NCI-H2227 (cell line): ENCODE measurements at regions not wholly inside any gene's neighbourhood (a gene's known extent, or its start where the extent isn't known, plus 50 kb on each side); places are given as distances from the start of the nearest gene placed in this dataset.

ENCODE experiments used
- DNase-seq: peaks from one replicate; lab custom pipeline; 2025; ENCODE audit not compliant: unreplicated experiment; lab: John Stamatoyannopoulos, UW

GRCh38 chr3:64895106-64895990 lies 207.5 kb upstream of the ADAMTS9 start:
- no peak for DNase-seq

GRCh38 chr3:64894006-64894405 lies 206.2 kb upstream of the ADAMTS9 start:
- no peak for DNase-seq

- DNase-seq, result no peak
Observed at GRCh38 chr3:64892671-64893309, 205.0 kb upstream of the ADAMTS9 start.

- DNase-seq, result no peak
Observed at GRCh38 chr3:64891021-64891420, 203.2 kb upstream of the ADAMTS9 start.

- no peak for DNase-seq
Observed at GRCh38 chr3:64890466-64890865, 202.7 kb upstream of the ADAMTS9 start.

- DNase-seq, result no peak
Observed at GRCh38 chr3:64890006-64890405, 202.2 kb upstream of the ADAMTS9 start.

- DNase-seq, result no peak
Observed at GRCh38 chr3:64888840-64889392, 201.1 kb upstream of the ADAMTS9 start.

- no peak for DNase-seq
Observed at GRCh38 chr3:64888165-64888564, 200.4 kb upstream of the ADAMTS9 start.

- DNase-seq, result no peak
Observed at GRCh38 chr3:64885055-64885454, 197.3 kb upstream of the ADAMTS9 start.

- no peak for DNase-seq
Observed at GRCh38 chr3:64884536-64884935, 196.7 kb upstream of the ADAMTS9 start.

- DNase-seq, result no peak
Observed at GRCh38 chr3:64880916-64881315, 193.1 kb upstream of the ADAMTS9 start.

GRCh38 chr3:64878362-64878761 lies 190.6 kb upstream of the ADAMTS9 start:
- DNase-seq, result no peak

- no peak for DNase-seq
Observed at GRCh38 chr3:64873400-64873799, 185.6 kb upstream of the ADAMTS9 start.

GRCh38 chr3:64872345-64872744 lies 184.5 kb upstream of the ADAMTS9 start:
- DNase-seq, result no peak

GRCh38 chr3:64871834-64872249 lies 184.0 kb upstream of the ADAMTS9 start:
- no peak for DNase-seq

GRCh38 chr3:64870876-64871646 lies 183.3 kb upstream of the ADAMTS9 start:
- no peak for DNase-seq

GRCh38 chr3:64867224-64867623 lies 179.4 kb upstream of the ADAMTS9 start:
- no peak for DNase-seq

GRCh38 chr3:64865839-64866570 lies 178.2 kb upstream of the ADAMTS9 start:
- DNase-seq, result no peak

GRCh38 chr3:64863226-64864212 lies 175.7 kb upstream of the ADAMTS9 start:
- no peak for DNase-seq
